Fibroblast of pulmonary artery (primary cell): ENCODE measurements at regions not wholly inside any gene's neighbourhood (a gene's known extent, or its start where the extent isn't known, plus 50 kb on each side); places are given as distances from the start of the nearest gene placed in this dataset.

Experiments
- DNase-seq: peaks from one replicate; pipeline ENCODE4 v3.0.0-alpha.2; 2010; ENCODE audit warnings: low read depth
- H3K4me3 ChIP-seq: replicated peaks from 2 replicates; pipeline ENCODE4 v1.5.1; 2011; ENCODE audit warnings: low read depth, mild to moderate bottlenecking, control low read depth, low read length, moderate library complexity
- TF ChIP-seq, protein P1 (sequence below): IDR thresholded peaks from 2 replicates; pipeline ENCODE4 v1.5.1; 2011; ENCODE audit warnings: mild to moderate bottlenecking, control low read depth, low read length, inconsistent platforms; ENCODE audit errors: missing control alignments

DNA sequence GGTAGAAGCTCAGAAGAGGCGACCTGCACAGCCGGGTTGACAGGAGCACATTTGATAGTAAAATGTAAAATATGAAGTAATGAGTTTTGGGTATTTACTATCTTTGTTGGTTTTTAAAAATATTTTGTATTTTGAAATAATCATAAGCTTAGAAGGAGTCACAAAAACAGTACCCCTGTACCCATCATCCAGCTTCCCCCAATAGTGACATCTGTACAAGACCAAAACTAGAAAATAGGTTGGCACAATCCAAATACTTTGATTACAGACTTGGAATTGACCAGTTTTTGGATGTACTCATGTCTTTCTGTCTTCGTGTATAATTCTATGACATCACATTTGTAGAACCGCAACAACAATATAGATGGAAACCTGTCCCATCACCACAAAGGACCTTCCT lies 413.1 kb upstream of the PODXL start:
- no peak for DNase-seq
- TF ChIP-seq, protein P1, sequence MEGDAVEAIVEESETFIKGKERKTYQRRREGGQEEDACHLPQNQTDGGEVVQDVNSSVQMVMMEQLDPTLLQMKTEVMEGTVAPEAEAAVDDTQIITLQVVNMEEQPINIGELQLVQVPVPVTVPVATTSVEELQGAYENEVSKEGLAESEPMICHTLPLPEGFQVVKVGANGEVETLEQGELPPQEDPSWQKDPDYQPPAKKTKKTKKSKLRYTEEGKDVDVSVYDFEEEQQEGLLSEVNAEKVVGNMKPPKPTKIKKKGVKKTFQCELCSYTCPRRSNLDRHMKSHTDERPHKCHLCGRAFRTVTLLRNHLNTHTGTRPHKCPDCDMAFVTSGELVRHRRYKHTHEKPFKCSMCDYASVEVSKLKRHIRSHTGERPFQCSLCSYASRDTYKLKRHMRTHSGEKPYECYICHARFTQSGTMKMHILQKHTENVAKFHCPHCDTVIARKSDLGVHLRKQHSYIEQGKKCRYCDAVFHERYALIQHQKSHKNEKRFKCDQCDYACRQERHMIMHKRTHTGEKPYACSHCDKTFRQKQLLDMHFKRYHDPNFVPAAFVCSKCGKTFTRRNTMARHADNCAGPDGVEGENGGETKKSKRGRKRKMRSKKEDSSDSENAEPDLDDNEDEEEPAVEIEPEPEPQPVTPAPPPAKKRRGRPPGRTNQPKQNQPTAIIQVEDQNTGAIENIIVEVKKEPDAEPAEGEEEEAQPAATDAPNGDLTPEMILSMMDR = no peak
- no peak overlapping the region for H3K4me3 ChIP-seq

DNA sequence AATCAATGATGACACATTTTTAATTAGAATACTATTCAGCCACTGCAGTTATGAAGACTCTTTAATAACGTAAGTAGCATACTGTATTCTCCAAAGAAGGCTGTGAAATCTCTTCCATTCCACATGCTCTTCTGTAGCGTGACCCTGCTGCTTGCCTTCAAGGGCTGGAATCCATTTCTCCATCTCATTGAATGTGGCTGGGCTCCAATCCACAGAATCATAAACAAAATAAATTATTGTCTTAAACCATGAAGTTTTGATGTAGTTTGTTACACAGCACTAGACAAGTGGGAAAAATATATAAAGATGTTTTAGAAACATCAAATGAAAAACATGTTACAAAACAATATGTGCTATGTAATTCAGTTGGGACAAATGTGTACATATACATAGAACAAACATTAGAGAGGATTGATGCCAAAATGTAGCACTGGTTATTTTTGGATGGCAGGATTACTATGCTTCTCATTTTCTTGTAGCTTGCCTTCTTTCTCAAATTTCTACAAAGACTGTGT lies 410.8 kb upstream of the PODXL start:
- TF ChIP-seq, protein P1 = no peak
- no peak overlapping the region for H3K4me3 ChIP-seq
- DNase-seq = no peak

DNA sequence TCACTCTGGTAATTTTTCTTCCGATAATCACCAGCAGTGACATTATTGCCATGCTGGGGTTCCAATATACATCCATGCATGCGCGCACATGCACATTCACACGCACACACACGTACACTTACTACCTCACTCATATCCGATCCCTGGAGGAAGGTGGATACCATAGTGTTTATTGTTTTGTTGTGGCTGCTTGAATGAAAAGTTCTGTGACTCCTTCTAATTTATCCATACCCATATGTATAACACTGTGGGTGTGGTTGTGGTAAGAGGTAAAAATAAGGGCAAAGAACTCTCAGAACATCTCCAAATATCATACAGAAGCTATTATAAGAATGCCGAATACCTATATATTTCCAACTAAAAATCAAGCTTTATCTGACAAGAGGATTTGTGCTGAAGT lies 407.8 kb upstream of the PODXL start:
- TF ChIP-seq, protein P1 = no peak
- H3K4me3 ChIP-seq = no peak overlapping the region
- no peak for DNase-seq

DNA sequence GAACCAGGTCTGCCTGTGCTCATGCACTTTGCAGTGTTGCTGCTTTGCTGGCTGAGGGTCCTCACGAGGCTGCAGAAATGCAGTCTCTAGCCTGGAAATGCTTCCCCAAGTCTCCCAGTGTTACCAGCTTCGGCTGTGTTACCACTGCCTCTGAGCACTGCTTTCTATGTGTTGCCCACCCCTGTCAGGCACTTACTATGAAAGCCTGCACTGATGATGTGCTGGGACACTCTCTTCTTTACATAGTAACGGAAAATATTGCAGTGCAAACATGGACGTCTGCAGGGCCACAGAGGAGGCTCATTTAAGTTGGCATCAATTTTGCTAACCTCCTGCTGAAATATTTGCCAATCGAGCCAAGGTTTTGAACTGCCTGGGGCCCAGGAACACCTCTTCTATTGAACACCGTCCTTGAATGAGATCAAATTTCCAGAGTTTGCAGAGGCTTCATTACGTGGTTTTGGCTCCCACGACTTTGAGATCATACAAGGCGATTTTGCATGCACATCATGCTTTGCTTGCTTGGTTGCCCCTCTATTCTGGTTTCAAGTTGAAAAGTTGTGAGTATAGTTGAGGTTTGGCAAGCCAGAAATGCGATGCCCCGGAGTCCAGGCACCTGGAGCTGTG lies 404.7 kb upstream of the PODXL start:
- TF ChIP-seq, protein P1 = no peak
- H3K4me3 ChIP-seq = no peak overlapping the region

DNA sequence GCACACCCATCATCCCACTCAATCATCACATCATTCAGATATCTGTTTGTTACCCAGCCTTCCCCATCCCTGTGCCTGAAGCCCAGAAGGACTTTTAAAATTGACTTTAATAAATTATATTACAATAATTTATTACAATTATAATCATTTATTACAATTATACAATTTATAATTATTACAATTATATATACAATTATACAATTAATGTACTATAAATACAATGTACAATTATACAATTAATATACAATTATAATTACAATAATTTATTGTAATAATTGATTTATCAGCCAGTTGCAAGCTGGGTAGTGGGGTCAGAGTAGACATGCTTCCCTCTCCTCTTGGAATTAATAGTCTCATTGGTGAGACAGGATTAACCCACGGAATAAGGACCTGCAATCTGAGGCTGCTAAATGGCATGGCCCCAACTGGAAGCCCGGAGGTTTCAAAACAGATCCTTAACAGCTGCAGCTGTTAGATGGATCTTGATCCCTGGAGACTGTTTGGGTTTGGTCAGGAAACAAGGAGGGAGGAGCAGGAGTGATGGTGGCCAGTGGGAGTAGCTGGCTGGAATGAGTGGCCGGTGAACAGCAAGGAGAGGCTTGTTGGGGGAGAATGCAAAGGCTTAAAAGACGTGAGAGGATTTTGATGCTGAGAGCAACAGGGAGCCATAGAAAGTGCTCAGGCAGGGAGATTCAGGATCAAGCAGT lies 402.8 kb upstream of the PODXL start:
- no peak for DNase-seq
- H3K4me3 ChIP-seq = no peak overlapping the region
- TF ChIP-seq, protein P1 = no peak

More for the DNA sequence above, 404.7 kb upstream of the PODXL start:
- DNase-seq = no peak

DNA sequence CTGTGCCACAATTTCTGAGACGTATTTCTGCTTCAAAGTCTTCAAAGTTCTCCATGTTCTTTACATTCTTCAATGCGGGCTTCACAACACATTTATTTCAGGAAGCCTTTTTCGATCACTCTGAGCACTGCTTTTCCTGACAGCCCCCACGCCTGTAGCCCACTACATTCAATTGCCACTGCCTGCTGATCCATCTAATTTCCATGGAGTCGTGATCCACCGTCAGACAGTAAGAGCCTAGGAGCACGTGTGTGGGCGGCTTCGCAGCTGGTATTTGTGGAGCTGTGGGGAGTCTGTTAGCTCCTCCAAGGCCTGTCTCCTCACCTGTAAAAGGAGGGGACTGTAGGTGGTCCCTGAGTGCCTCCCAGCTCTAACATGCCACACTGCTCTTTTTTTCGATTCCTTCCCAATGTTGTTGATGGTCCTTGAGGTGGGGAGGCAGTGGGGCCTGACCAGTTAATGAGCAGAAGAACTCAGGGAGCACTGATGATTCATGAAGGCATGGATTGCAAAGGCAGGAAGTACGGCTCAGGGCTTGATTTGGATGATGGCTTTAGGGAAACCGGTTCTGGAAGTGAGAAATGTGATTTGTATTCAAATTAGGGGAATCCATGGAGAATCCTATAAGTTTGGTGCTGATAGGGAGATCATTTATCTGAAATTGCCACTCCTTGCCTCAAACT lies 401.1 kb upstream of the PODXL start:
- TF ChIP-seq, protein P1 = no peak
- H3K4me3 ChIP-seq = no peak overlapping the region
- DNase-seq = no peak
